DOHH2 (cell line): ENCODE measurements at regions not wholly inside any gene's neighbourhood (a gene's known extent, or its start where the extent isn't known, plus 50 kb on each side); places are given as distances from the start of the nearest gene placed in this dataset.

Source experiments
- EZH2phosphoT487 ChIP-seq: fragments of 200-600 bp; sonication (generic); IDR thresholded peaks from 2 replicates; pipeline ENCODE4 v1.6.1; 2017; ENCODE audit warnings: borderline replicate concordance, mild to moderate bottlenecking, antibody characterized with exemption, low read length, moderate library complexity, mixed read lengths
- TF ChIP-seq, protein P1 (sequence below): fragments of 200-600 bp; sonication (generic); IDR thresholded peaks from one replicate; pipeline ENCODE4 v1.5.1; 2014; ENCODE audit warnings: antibody characterized with exemption, mild to moderate bottlenecking, low read depth, low read length; ENCODE audit not compliant: poor library complexity, severe bottlenecking

DNA sequence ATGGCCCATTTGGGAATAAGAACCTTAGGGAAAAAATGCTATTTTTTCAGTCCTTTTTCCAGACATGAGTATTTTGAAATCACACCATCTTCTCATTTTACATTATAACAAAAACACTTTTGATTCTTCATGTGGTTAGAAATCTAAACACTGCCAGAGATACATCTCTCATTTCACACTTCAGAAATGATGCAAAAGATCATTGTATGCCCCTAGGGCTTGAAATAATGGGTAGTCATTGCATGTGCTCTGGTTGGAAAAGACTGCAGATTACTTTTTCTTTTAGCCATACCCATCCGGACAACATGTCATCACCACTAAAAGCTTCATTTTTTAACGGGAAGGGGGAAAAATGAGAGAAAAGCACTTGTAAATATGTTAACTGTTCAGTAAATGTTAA is 1152.2 kb upstream of the ADGRL4 start:
- TF ChIP-seq, protein P1, sequence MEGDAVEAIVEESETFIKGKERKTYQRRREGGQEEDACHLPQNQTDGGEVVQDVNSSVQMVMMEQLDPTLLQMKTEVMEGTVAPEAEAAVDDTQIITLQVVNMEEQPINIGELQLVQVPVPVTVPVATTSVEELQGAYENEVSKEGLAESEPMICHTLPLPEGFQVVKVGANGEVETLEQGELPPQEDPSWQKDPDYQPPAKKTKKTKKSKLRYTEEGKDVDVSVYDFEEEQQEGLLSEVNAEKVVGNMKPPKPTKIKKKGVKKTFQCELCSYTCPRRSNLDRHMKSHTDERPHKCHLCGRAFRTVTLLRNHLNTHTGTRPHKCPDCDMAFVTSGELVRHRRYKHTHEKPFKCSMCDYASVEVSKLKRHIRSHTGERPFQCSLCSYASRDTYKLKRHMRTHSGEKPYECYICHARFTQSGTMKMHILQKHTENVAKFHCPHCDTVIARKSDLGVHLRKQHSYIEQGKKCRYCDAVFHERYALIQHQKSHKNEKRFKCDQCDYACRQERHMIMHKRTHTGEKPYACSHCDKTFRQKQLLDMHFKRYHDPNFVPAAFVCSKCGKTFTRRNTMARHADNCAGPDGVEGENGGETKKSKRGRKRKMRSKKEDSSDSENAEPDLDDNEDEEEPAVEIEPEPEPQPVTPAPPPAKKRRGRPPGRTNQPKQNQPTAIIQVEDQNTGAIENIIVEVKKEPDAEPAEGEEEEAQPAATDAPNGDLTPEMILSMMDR: no peak
- no peak for TF ChIP-seq EZH2phosphoT487
